ENCODE measurements at regions not wholly inside any gene's neighbourhood (a gene's known extent, or its start where the extent isn't known, plus 50 kb on each side); places are given as distances from the start of the nearest gene placed in this dataset.

GRCh38 chr13:67821606-67822005, 591.5 kb upstream of the PCDH9 start:
- no peak overlapping the region for H3K4ac ChIP-seq (ENCODE audit: low read length)
- H2BK120ac ChIP-seq (ENCODE audit: low read depth, low read length), result no peak overlapping the region
- no peak overlapping the region for H3K23ac ChIP-seq (ENCODE audit: low read depth, low read length, poor library complexity)
- H3K9me3 ChIP-seq (replicated peaks in 1 of 2; ENCODE audit: control insufficient read depth in 2 of 2, insufficient read depth in 1 of 2, low read depth in 1 of 2, low read length in 2 of 2), result no peaks in the 10 kb centered on the region
- H3K4me1 ChIP-seq (ENCODE audit: control insufficient read depth in 2 of 2, insufficient read depth in 1 of 2, low read depth in 1 of 2, low read length in 2 of 2), result no peaks in the 10 kb centered on the region
- DNase-seq (ENCODE audit: low spot score), result no peak
- H3K9ac ChIP-seq (ENCODE audit: low read depth, low read length, poor library complexity), result no peak overlapping the region
- H2AK5ac ChIP-seq (ENCODE audit: low read depth, low read length), result no peak overlapping the region
- no peak overlapping the region for H2BK12ac ChIP-seq (ENCODE audit: low read length)
- no peak overlapping the region for H2AFZ ChIP-seq (ENCODE audit: low read length)
- H3K79me1 ChIP-seq (ENCODE audit: low read depth, low read length), result no peaks in the 10 kb centered on the region
- no CpG with 5 or more reads among the region's 2 CpGs for WGBS, 2 donors (ENCODE audit: extremely low coverage in 2 of 2, insufficient read length in 2 of 2, insufficient replicate concordance in 1 of 2)
- no peak overlapping the region for H3K18ac ChIP-seq (ENCODE audit: low read length)
- H3K27me3 ChIP-seq (ENCODE audit: control insufficient read depth in 3 of 3, insufficient read depth in 3 of 3, low read depth in 1 of 3, low read length in 3 of 3), result no peaks in the 10 kb centered on the region
- H3K36me3 ChIP-seq (replicated peaks in 1 of 2; ENCODE audit: control insufficient read depth in 2 of 2, insufficient read depth in 2 of 2, low read length in 2 of 2), result no peaks in the 10 kb centered on the region
- H3K27ac ChIP-seq (replicated peaks; ENCODE audit: low read length), result no peak overlapping the region
- no peak overlapping the region for H2BK15ac ChIP-seq (ENCODE audit: low read length)
- no peak overlapping the region for H4K91ac ChIP-seq (ENCODE audit: low read depth, low read length, poor library complexity)
- H3K14ac ChIP-seq (ENCODE audit: low read length), result no peak overlapping the region
- no peak overlapping the region for H3K4me3 ChIP-seq (ENCODE audit: low read length in 2 of 2)
- H4K8ac ChIP-seq (ENCODE audit: low read depth, low read length), result no peak overlapping the region
- H2BK5ac ChIP-seq (ENCODE audit: low read length), result no peak overlapping the region
- H3K4me2 ChIP-seq (ENCODE audit: insufficient read depth, low read length, poor library complexity, severe bottlenecking), result no peak overlapping the region

GRCh38 chr13:67806796-67807195, 576.7 kb upstream of the PCDH9 start:
- Histone ChIP-seq H3K23ac (ENCODE audit: low read depth, low read length, poor library complexity) (no peak overlapping the region), H3K27ac (replicated peaks; ENCODE audit: low read length) (no peak overlapping the region), H3K79me1 (ENCODE audit: low read depth, low read length) (no peaks in the 10 kb centered on the region), H4K8ac (ENCODE audit: low read depth, low read length) (no peak overlapping the region), H3K4me1 (ENCODE audit: control insufficient read depth in 2 of 2, insufficient read depth in 1 of 2, low read depth in 1 of 2, low read length in 2 of 2) (peaks cover 0 to 1% of the 10 kb centered on the region in 2 donors), H3K4me2 (ENCODE audit: insufficient read depth, low read length, poor library complexity, severe bottlenecking) (no peak overlapping the region), H3K36me3 (replicated peaks in 1 of 2; ENCODE audit: control insufficient read depth in 2 of 2, insufficient read depth in 2 of 2, low read length in 2 of 2) (no peaks in the 10 kb centered on the region), H3K4me3 (ENCODE audit: low read length in 2 of 2) (no peak overlapping the region), H3K27me3 (ENCODE audit: control insufficient read depth in 3 of 3, insufficient read depth in 3 of 3, low read depth in 1 of 3, low read length in 3 of 3) (no peaks in the 10 kb centered on the region), H2BK12ac (ENCODE audit: low read length) (no peak overlapping the region), H3K9me3 (replicated peaks in 1 of 2; ENCODE audit: control insufficient read depth in 2 of 2, insufficient read depth in 1 of 2, low read depth in 1 of 2, low read length in 2 of 2) (no peaks in the 10 kb centered on the region), H3K18ac (ENCODE audit: low read length) (no peak overlapping the region), H2BK120ac (ENCODE audit: low read depth, low read length) (no peak overlapping the region), H3K14ac (ENCODE audit: low read length) (no peak overlapping the region), H2AFZ (ENCODE audit: low read length) (no peak overlapping the region), H3K9ac (ENCODE audit: low read depth, low read length, poor library complexity) (no peak overlapping the region), H2AK5ac (ENCODE audit: low read depth, low read length) (no peak overlapping the region), H4K91ac (ENCODE audit: low read depth, low read length, poor library complexity) (no peak overlapping the region), H3K4ac (ENCODE audit: low read length) (no peak overlapping the region), H2BK15ac (ENCODE audit: low read length) (no peak overlapping the region), H2BK5ac (ENCODE audit: low read length) (no peak overlapping the region)
- DNase-seq (ENCODE audit: low spot score), result no peak

GRCh38 chr13:67803118-67803517, 573.0 kb upstream of the PCDH9 start:
- no peak overlapping the region for H3K4me3 ChIP-seq (ENCODE audit: low read length in 2 of 2)
- H4K8ac ChIP-seq (ENCODE audit: low read depth, low read length), result no peak overlapping the region
- H4K91ac ChIP-seq (ENCODE audit: low read depth, low read length, poor library complexity), result no peak overlapping the region
- peak overlapping the region; percentile 12 for H2AFZ ChIP-seq (ENCODE audit: low read length)
- H3K14ac ChIP-seq (ENCODE audit: low read length), result no peak overlapping the region
- WGBS, 2 donors (ENCODE audit: extremely low coverage in 2 of 2, insufficient read length in 2 of 2, insufficient replicate concordance in 1 of 2), result no CpG with 5 or more reads among the region's 8 CpGs
- H2BK120ac ChIP-seq (ENCODE audit: low read depth, low read length), result no peak overlapping the region
- H3K18ac ChIP-seq (ENCODE audit: low read length), result no peak overlapping the region
- no peaks in the 10 kb centered on the region for H3K36me3 ChIP-seq (replicated peaks in 1 of 2; ENCODE audit: control insufficient read depth in 2 of 2, insufficient read depth in 2 of 2, low read length in 2 of 2)
- no peak overlapping the region for H2AK5ac ChIP-seq (ENCODE audit: low read depth, low read length)
- H3K27me3 ChIP-seq (ENCODE audit: control insufficient read depth in 3 of 3, insufficient read depth in 3 of 3, low read depth in 1 of 3, low read length in 3 of 3), result no peaks in the 10 kb centered on the region
- no peak overlapping the region for H3K4ac ChIP-seq (ENCODE audit: low read length)
- H2BK12ac ChIP-seq (ENCODE audit: low read length), result no peak overlapping the region
- no peak for DNase-seq (ENCODE audit: low spot score)
- no peaks in the 10 kb centered on the region for H3K4me1 ChIP-seq (ENCODE audit: control insufficient read depth in 2 of 2, insufficient read depth in 1 of 2, low read depth in 1 of 2, low read length in 2 of 2)
- no peak overlapping the region for H3K9ac ChIP-seq (ENCODE audit: low read depth, low read length, poor library complexity)
- H2BK15ac ChIP-seq (ENCODE audit: low read length), result no peak overlapping the region
- no peaks in the 10 kb centered on the region for H3K79me1 ChIP-seq (ENCODE audit: low read depth, low read length)
- no peak overlapping the region for H2BK5ac ChIP-seq (ENCODE audit: low read length)
- H3K9me3 ChIP-seq (replicated peaks in 1 of 2; ENCODE audit: control insufficient read depth in 2 of 2, insufficient read depth in 1 of 2, low read depth in 1 of 2, low read length in 2 of 2), result no peaks in the 10 kb centered on the region
- H3K27ac ChIP-seq (replicated peaks; ENCODE audit: low read length), result no peak overlapping the region
- no peak overlapping the region for H3K23ac ChIP-seq (ENCODE audit: low read depth, low read length, poor library complexity)
- H3K4me2 ChIP-seq (ENCODE audit: insufficient read depth, low read length, poor library complexity, severe bottlenecking), result no peak overlapping the region

GRCh38 chr13:67792151-67792676, 562.1 kb upstream of the PCDH9 start:
- no peak overlapping the region for H2BK12ac ChIP-seq (ENCODE audit: low read length)
- H4K8ac ChIP-seq (ENCODE audit: low read depth, low read length), result no peak overlapping the region
- DNase-seq (ENCODE audit: low spot score), result no peak
- no peak overlapping the region for H2BK15ac ChIP-seq (ENCODE audit: low read length)
- no peak overlapping the region for H2AFZ ChIP-seq (ENCODE audit: low read length)
- H3K23ac ChIP-seq (ENCODE audit: low read depth, low read length, poor library complexity), result no peak overlapping the region
- no peak overlapping the region for H3K27ac ChIP-seq (replicated peaks; ENCODE audit: low read length)
- H3K4ac ChIP-seq (ENCODE audit: low read length), result no peak overlapping the region
- H3K9ac ChIP-seq (ENCODE audit: low read depth, low read length, poor library complexity), result no peak overlapping the region
- H3K79me1 ChIP-seq (ENCODE audit: low read depth, low read length), result no peaks in the 10 kb centered on the region
- no peak overlapping the region for H4K91ac ChIP-seq (ENCODE audit: low read depth, low read length, poor library complexity)
- H3K4me1 ChIP-seq (ENCODE audit: control insufficient read depth in 2 of 2, insufficient read depth in 1 of 2, low read depth in 1 of 2, low read length in 2 of 2), result no peaks in the 10 kb centered on the region
- peaks cover 0 to 3% of the 10 kb centered on the region in 2 donors for H3K9me3 ChIP-seq (replicated peaks in 1 of 2; ENCODE audit: control insufficient read depth in 2 of 2, insufficient read depth in 1 of 2, low read depth in 1 of 2, low read length in 2 of 2)
- H3K18ac ChIP-seq (ENCODE audit: low read length), result no peak overlapping the region
- H3K14ac ChIP-seq (ENCODE audit: low read length), result no peak overlapping the region
- no peak overlapping the region for H3K4me3 ChIP-seq (ENCODE audit: low read length in 2 of 2)
- H2AK5ac ChIP-seq (ENCODE audit: low read depth, low read length), result no peak overlapping the region
- no peaks in the 10 kb centered on the region for H3K36me3 ChIP-seq (replicated peaks in 1 of 2; ENCODE audit: control insufficient read depth in 2 of 2, insufficient read depth in 2 of 2, low read length in 2 of 2)
- H2BK5ac ChIP-seq (ENCODE audit: low read length), result no peak overlapping the region
- no peak overlapping the region for H2BK120ac ChIP-seq (ENCODE audit: low read depth, low read length)
- H3K27me3 ChIP-seq (ENCODE audit: control insufficient read depth in 3 of 3, insufficient read depth in 3 of 3, low read depth in 1 of 3, low read length in 3 of 3), result no peaks in the 10 kb centered on the region
- H3K4me2 ChIP-seq (ENCODE audit: insufficient read depth, low read length, poor library complexity, severe bottlenecking), result no peak overlapping the region
